ENCODE measurements at regions not wholly inside any gene's neighbourhood (a gene's known extent, or its start where the extent isn't known, plus 50 kb on each side); places are given as distances from the start of the nearest gene placed in this dataset.
"Not testable (repeated sequence)": the region's sequence is repeated elsewhere in the genome, so short reads cannot be mapped to it uniquely, and the experiment has no call there.

- DNase-seq = no peak
These were observed 262.4 kb upstream of the PDE3A start for GRCh38 chr12:20105943-20106342.

GRCh38 chr12:20109676-20110075, 258.7 kb upstream of the PDE3A start:
- no peak for DNase-seq

GRCh38 chr12:20115371-20115770, 253.0 kb upstream of the PDE3A start:
- DNase-seq = not testable (repeated sequence)

GRCh38 chr12:20119596-20120402, 248.5 kb upstream of the PDE3A start:
- no peak for DNase-seq

- DNase-seq = no peak
These were observed 248.0 kb upstream of the PDE3A start for GRCh38 chr12:20120403-20120725.

GRCh38 chr12:20122274-20122673, 246.1 kb upstream of the PDE3A start:
- no peak for DNase-seq

- no peak for DNase-seq
These were observed 244.9 kb upstream of the PDE3A start for GRCh38 chr12:20123465-20123864.

- DNase-seq = no peak
These were observed 243.0 kb upstream of the PDE3A start for GRCh38 chr12:20125276-20125798.

GRCh38 chr12:20126601-20127000, 241.7 kb upstream of the PDE3A start:
- DNase-seq = no peak

- no peak for DNase-seq
These were observed 240.9 kb upstream of the PDE3A start for GRCh38 chr12:20127413-20127812.

- DNase-seq = no peak
These were observed 239.4 kb upstream of the PDE3A start for GRCh38 chr12:20128928-20129327.

GRCh38 chr12:20132818-20133217, 235.5 kb upstream of the PDE3A start:
- no peak for DNase-seq

GRCh38 chr12:20134652-20135051, 233.7 kb upstream of the PDE3A start:
- no peak for DNase-seq

GRCh38 chr12:20140751-20141150, 227.6 kb upstream of the PDE3A start:
- DNase-seq = no peak

- no peak for DNase-seq
These were observed 226.0 kb upstream of the PDE3A start for GRCh38 chr12:20142316-20142715.

- no peak for DNase-seq
These were observed 225.4 kb upstream of the PDE3A start for GRCh38 chr12:20142956-20143355.

GRCh38 chr12:20144341-20144740, 224.0 kb upstream of the PDE3A start:
- no peak for DNase-seq

- no peak for DNase-seq
These were observed 220.1 kb upstream of the PDE3A start for GRCh38 chr12:20148241-20148640.

- DNase-seq = no peak
These were observed 217.4 kb upstream of the PDE3A start for GRCh38 chr12:20150835-20151422.

GRCh38 chr12:20154052-20154451, 214.3 kb upstream of the PDE3A start:
- no peak for DNase-seq

GRCh38 chr12:20155374-20155773, 213.0 kb upstream of the PDE3A start:
- DNase-seq = no peak

- DNase-seq = not testable (repeated sequence)
These were observed 207.4 kb upstream of the PDE3A start for GRCh38 chr12:20160899-20161298.

GRCh38 chr12:20174528-20175175, 193.7 kb upstream of the PDE3A start:
- DNase-seq = no peak
